IPS DF 19.7 (cell line): ENCODE measurements at regions not wholly inside any gene's neighbourhood (a gene's known extent, or its start where the extent isn't known, plus 50 kb on each side); places are given as distances from the start of the nearest gene placed in this dataset.

Experiments
- DNase-seq: peaks from one replicate; pipeline ENCODE4 v3.0.0-alpha.2; 2013; ENCODE audit warnings: low read depth, low spot score

- no peak for DNase-seq
These were observed 310.0 kb upstream of the TSHZ3 start for GRCh38 chr19:31658993-31659896.

GRCh38 chr19:31659897-31660210 is 310.6 kb upstream of the TSHZ3 start:
- DNase-seq = no peak

GRCh38 chr19:31664096-31664495 is 314.9 kb upstream of the TSHZ3 start:
- DNase-seq = no peak

- DNase-seq = no peak
These were observed 315.8 kb upstream of the TSHZ3 start for GRCh38 chr19:31664997-31665396.

GRCh38 chr19:31666126-31666525 is 316.9 kb upstream of the TSHZ3 start:
- DNase-seq = no peak

GRCh38 chr19:31667106-31667505 is 317.9 kb upstream of the TSHZ3 start:
- no peak for DNase-seq

- no peak for DNase-seq
These were observed 319.7 kb upstream of the TSHZ3 start for GRCh38 chr19:31668921-31669320.

GRCh38 chr19:31670931-31671330 is 321.7 kb upstream of the TSHZ3 start:
- no peak for DNase-seq

GRCh38 chr19:31671411-31672035 is 322.3 kb upstream of the TSHZ3 start:
- DNase-seq = no peak

- DNase-seq = no peak
These were observed 325.4 kb upstream of the TSHZ3 start for GRCh38 chr19:31674503-31675192.

GRCh38 chr19:31675193-31675913 is 326.1 kb upstream of the TSHZ3 start:
- DNase-seq = no peak

GRCh38 chr19:31676271-31677004 is 327.2 kb upstream of the TSHZ3 start:
- peak; percentile 38 for DNase-seq

- DNase-seq = no peak
These were observed 329.2 kb upstream of the TSHZ3 start for GRCh38 chr19:31678421-31678820.

GRCh38 chr19:31681121-31681520 is 331.9 kb upstream of the TSHZ3 start:
- no peak for DNase-seq

GRCh38 chr19:31693131-31693932 is 344.1 kb upstream of the TSHZ3 start:
- no peak for DNase-seq

GRCh38 chr19:31693933-31694269 is 344.7 kb upstream of the TSHZ3 start:
- DNase-seq = no peak

GRCh38 chr19:31694761-31695160 is 345.5 kb upstream of the TSHZ3 start:
- no peak for DNase-seq

- no peak for DNase-seq
These were observed 350.2 kb upstream of the TSHZ3 start for GRCh38 chr19:31699421-31699820.

- DNase-seq = no peak
These were observed 351.9 kb upstream of the TSHZ3 start for GRCh38 chr19:31701146-31701545.

GRCh38 chr19:31705656-31706055 is 356.4 kb upstream of the TSHZ3 start:
- no peak for DNase-seq

- no peak for DNase-seq
These were observed 356.9 kb upstream of the TSHZ3 start for GRCh38 chr19:31706131-31706530.
